Heart left ventricle (tissue), 13 donors: ENCODE measurements at regions not wholly inside any gene's neighbourhood (a gene's known extent, or its start where the extent isn't known, plus 50 kb on each side); places are given as distances from the start of the nearest gene placed in this dataset.

Experiments
- POLR2A ChIP-seq, 2 donors: fragments of 450-650 bp; IDR thresholded peaks; one replicate each; pipeline ENCODE4 v1.6.1; 2017; ENCODE audit warnings: antibody characterized with exemption in 2 of 2, mild to moderate bottlenecking in 2 of 2, moderate library complexity in 2 of 2
- TF ChIP-seq, protein P1 (sequence below), 12 donors: fragments of 200-600 bp; sonication (generic) in 4 of 12; IDR thresholded peaks; one replicate each; pipeline versions ENCODE4 v1.5.0 to v1.8.0; 2018 to 2022; ENCODE audit warnings: antibody characterized with exemption in 12 of 12, mild to moderate bottlenecking in 5 of 12
- donor health status: ischemic (EF 13 %, LVEDD 7.1; RV severe dilation, severe dysfunction).
- donor health status: DM: no; HTN: yes; CAD: no.
- donor health status: DM: no; HTN: no; CAD: no.
- donor health status: ischemic (EF 25% LVEDD 6.9; RV normal size, moderate dysfunction).
- donor health status: ischemic (EF 25% LVEDD 5.7; RV mildly dilated, moderate dysfunction).
- donor health status: ischemic (EF 35%, LVEDD 5.7; RV mildly dilated, moderate dysfunction).
- donor health status: nonischemic (EF 11% LVEDD 7.7; RV severe dilation, severe dysfunction).
- donor health status: DM: yes; HTN: yes; CAD: no.
- donor health status: PGD.
- donor health status: ischemic (EF 29% LVEDD 5.4; RV normal size, mild dysfunction).
- donor health status: nonischemic (EF 23%, LVEDD 6.1; RV moderate dilation, normal function).

DNA sequence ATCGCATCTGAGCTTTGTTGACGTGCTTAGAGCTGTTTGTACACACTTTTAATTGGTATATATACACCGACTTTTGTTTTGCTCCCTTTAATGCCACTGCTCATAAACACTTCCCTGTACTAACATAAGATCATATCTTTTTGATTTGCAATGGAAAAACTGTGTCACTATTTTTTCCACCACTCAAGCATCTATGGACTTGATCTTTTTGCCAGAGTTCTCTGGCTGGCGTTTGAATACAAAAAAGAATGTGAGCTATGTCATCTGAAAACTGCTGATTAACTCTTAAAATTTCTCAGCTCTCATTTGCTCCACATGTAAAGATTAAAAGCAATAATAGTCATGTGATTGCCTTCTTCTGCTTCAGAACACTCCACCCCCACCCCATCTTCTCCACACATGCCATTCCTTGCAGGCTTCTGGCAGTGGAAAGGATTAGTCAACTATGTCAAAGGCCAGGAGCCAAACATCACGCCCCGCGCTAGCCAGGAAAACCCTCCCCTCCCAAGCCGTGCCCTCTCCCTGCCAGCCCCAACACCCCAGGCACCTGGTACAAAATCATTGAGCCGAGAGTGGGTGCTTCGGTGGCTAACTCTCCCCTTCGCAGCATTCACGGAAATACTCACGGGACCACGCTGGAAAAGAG is 123.4 kb upstream of the MEF2A start:
- TF ChIP-seq, protein P1, sequence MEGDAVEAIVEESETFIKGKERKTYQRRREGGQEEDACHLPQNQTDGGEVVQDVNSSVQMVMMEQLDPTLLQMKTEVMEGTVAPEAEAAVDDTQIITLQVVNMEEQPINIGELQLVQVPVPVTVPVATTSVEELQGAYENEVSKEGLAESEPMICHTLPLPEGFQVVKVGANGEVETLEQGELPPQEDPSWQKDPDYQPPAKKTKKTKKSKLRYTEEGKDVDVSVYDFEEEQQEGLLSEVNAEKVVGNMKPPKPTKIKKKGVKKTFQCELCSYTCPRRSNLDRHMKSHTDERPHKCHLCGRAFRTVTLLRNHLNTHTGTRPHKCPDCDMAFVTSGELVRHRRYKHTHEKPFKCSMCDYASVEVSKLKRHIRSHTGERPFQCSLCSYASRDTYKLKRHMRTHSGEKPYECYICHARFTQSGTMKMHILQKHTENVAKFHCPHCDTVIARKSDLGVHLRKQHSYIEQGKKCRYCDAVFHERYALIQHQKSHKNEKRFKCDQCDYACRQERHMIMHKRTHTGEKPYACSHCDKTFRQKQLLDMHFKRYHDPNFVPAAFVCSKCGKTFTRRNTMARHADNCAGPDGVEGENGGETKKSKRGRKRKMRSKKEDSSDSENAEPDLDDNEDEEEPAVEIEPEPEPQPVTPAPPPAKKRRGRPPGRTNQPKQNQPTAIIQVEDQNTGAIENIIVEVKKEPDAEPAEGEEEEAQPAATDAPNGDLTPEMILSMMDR (IDR thresholded peaks at IDR 0.05) = no peak
- TF ChIP-seq POLR2A (IDR thresholded peaks at IDR 0.05) = peak in 1 of 2 donors; percentile 19
